GM19455 (cell line): ENCODE measurements at regions not wholly inside any gene's neighbourhood (a gene's known extent, or its start where the extent isn't known, plus 50 kb on each side); places are given as distances from the start of the nearest gene placed in this dataset.
"Not testable (repeated sequence)": the region's sequence is repeated elsewhere in the genome, so short reads cannot be mapped to it uniquely, and the experiment has no call there.

ENCODE experiments used
- ATAC-seq: cut with Tn5 transposase; IDR thresholded peaks from one replicate; pipeline ENCODE4 v1.9.1; 2021; ENCODE audit not compliant: unreplicated experiment

GRCh38 chr12:94863321-94864035 is 140.0 kb downstream of the NDUFA12 start:
- no peak for ATAC-seq

- no peak for ATAC-seq
Observed at GRCh38 chr12:94862421-94862820, 141.1 kb downstream of the NDUFA12 start.

- no peak for ATAC-seq
Observed at GRCh38 chr12:94856324-94856723, 147.2 kb downstream of the NDUFA12 start.

- no peak for ATAC-seq
Observed at GRCh38 chr12:94855853-94856252, 147.6 kb downstream of the NDUFA12 start.

GRCh38 chr12:94851396-94852028 is 152.0 kb downstream of the NDUFA12 start:
- no peak for ATAC-seq

GRCh38 chr12:94849411-94849976 is 154.0 kb downstream of the NDUFA12 start:
- no peak for ATAC-seq

GRCh38 chr12:94848966-94849365 is 154.5 kb downstream of the NDUFA12 start:
- ATAC-seq = no peak

- no peak for ATAC-seq
Observed at GRCh38 chr12:94845110-94845509, 158.4 kb downstream of the NDUFA12 start.

- no peak for ATAC-seq
Observed at GRCh38 chr12:94844452-94844851, 159.0 kb downstream of the NDUFA12 start.

- no peak for ATAC-seq
Observed at GRCh38 chr12:94841904-94842610, 161.4 kb downstream of the NDUFA12 start.

- no peak for ATAC-seq
Observed at GRCh38 chr12:94841177-94841576, 162.3 kb downstream of the NDUFA12 start.

- ATAC-seq = peak; percentile 67
Observed at GRCh38 chr12:94839347-94839746, 164.2 kb downstream of the NDUFA12 start.

GRCh38 chr12:94836952-94837670 is 166.4 kb downstream of the NDUFA12 start:
- ATAC-seq = not testable (repeated sequence)

- no peak for ATAC-seq
Observed at GRCh38 chr12:94834036-94834625, 169.4 kb downstream of the NDUFA12 start.

- ATAC-seq = no peak
Observed at GRCh38 chr12:94832780-94833681, 170.5 kb downstream of the NDUFA12 start.

- no peak for ATAC-seq
Observed at GRCh38 chr12:94832105-94832504, 171.4 kb downstream of the NDUFA12 start.

- ATAC-seq = peak; percentile 90
Observed at GRCh38 chr12:94831081-94831751, 172.3 kb downstream of the NDUFA12 start.

- ATAC-seq = no peak
Observed at GRCh38 chr12:94829552-94829951, 173.9 kb downstream of the NDUFA12 start.

GRCh38 chr12:94819011-94819410 is 168.7 kb upstream of the TMCC3 start:
- no peak for ATAC-seq
